Karpas-422 (cell line): ENCODE measurements at regions not wholly inside any gene's neighbourhood (a gene's known extent, or its start where the extent isn't known, plus 50 kb on each side); places are given as distances from the start of the nearest gene placed in this dataset.
"Not testable (repeated sequence)": the region's sequence is repeated elsewhere in the genome, so short reads cannot be mapped to it uniquely, and the experiment has no call there.

Experiments
- DNase-seq: peaks from one replicate; pipeline ENCODE4 v3.0.0-alpha.2; 2015
- H2AFZ ChIP-seq: fragments of 200-600 bp; sonication (generic); 2 replicates; pipeline ENCODE4 v1.6.1; 2014; ENCODE audit warnings: antibody characterized with exemption, low read length, mixed read lengths
- H3K27ac ChIP-seq: fragments of 200-600 bp; sonication (generic); 2 replicates; pipeline ENCODE4 v1.5.1; 2014; ENCODE audit warnings: mild to moderate bottlenecking, low read length, moderate library complexity
- H3K27me3 ChIP-seq: fragments of 200-600 bp; sonication (generic); 2 replicates; pipeline ENCODE4 v1.6.1; 2014; ENCODE audit warnings: low read length, mixed read lengths
- H3K36me3 ChIP-seq: fragments of 200-600 bp; sonication (generic); 2 replicates; pipeline ENCODE4 v1.6.1; 2014; ENCODE audit warnings: low read length, mixed read lengths; ENCODE audit not compliant: insufficient read depth
- H3K4me1 ChIP-seq: fragments of 200-600 bp; sonication (generic); 2 replicates; pipeline ENCODE4 v1.6.1; 2014; ENCODE audit warnings: mild to moderate bottlenecking, low read length, mixed read lengths
- H3K4me2 ChIP-seq: fragments of 200-600 bp; sonication (generic); 2 replicates; pipeline ENCODE4 v1.6.1; 2014; ENCODE audit warnings: low read length, low read depth, mild to moderate bottlenecking; ENCODE audit not compliant: poor library complexity, severe bottlenecking
- H3K4me3 ChIP-seq: fragments of 200-600 bp; sonication (generic); 2 replicates; pipeline ENCODE4 v1.5.1; 2014; ENCODE audit warnings: mild to moderate bottlenecking, antibody characterized with exemption, low read length, mixed read lengths
- H3K79me2 ChIP-seq: fragments of 200-600 bp; sonication (generic); 2 replicates; pipeline ENCODE4 v1.6.1; 2014; ENCODE audit warnings: mild to moderate bottlenecking, low read length, mixed read lengths
- H3K9ac ChIP-seq: fragments of 200-600 bp; sonication (generic); 2 replicates; pipeline ENCODE4 v1.6.0; 2014; ENCODE audit warnings: low read length
- H3K9me2 ChIP-seq: fragments of 200-600 bp; sonication (generic), shearing (Covaris generic); replicated peaks from 2 replicates; pipeline ENCODE4 v1.6.0; 2014; ENCODE audit warnings: mild to moderate bottlenecking, low read length, moderate library complexity; ENCODE audit not compliant: insufficient read depth
- H3K9me3 ChIP-seq: fragments of 300-700, 200-600 bp; sonication (generic); 2 replicates; pipeline ENCODE4 v1.6.1; 2014; ENCODE audit warnings: low read length, mixed read lengths
- H4K20me1 ChIP-seq: fragments of 200-600 bp; sonication (generic); 2 replicates; pipeline ENCODE4 v1.6.1; 2014; ENCODE audit warnings: mild to moderate bottlenecking, antibody characterized with exemption, low read length, low read depth; ENCODE audit not compliant: insufficient read depth

GRCh38 chr7:67371429-67372305 lies 375.0 kb downstream of the TYW1 start:
- DNase-seq = peak; percentile 91
- H4K20me1 ChIP-seq = no peaks in the 10 kb centered on the region
- no peaks in the 10 kb centered on the region for H3K4me1 ChIP-seq
- H3K9ac ChIP-seq = no peak overlapping the region
- H2AFZ ChIP-seq = no peak overlapping the region
- H3K4me3 ChIP-seq = no peak overlapping the region
- no peak overlapping the region for H3K27ac ChIP-seq
- no peaks in the 10 kb centered on the region for H3K9me2 ChIP-seq
- H3K9me3 ChIP-seq = no peaks in the 10 kb centered on the region
- no peaks in the 10 kb centered on the region for H3K27me3 ChIP-seq
- H3K4me2 ChIP-seq = no peak overlapping the region
- no peaks in the 10 kb centered on the region for H3K79me2 ChIP-seq
- H3K36me3 ChIP-seq = no peaks in the 10 kb centered on the region

DNA sequence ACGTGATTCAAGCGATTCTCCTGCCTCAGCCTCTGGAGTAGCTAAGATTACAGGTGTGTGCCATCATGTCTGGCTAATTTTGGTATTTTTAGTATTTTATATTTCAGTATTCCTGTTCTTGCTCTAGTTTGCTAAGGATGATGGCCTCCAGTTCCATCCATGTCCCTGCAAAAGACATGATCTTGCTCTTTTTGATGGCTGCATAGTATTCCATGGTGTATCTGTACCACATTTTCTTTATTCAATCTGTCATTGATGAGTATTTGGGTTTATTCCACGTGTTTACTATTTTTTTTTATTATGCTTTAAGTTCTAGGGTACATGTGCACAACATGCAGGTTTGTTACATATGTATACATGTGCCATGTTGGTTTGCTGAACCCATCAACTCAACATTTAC lies 376.8 kb downstream of the TYW1 start:
- not testable (repeated sequence) for H3K4me3 ChIP-seq, DNase-seq, H3K9me2 ChIP-seq, H3K9ac ChIP-seq, H3K4me2 ChIP-seq, H3K4me1 ChIP-seq, H3K79me2 ChIP-seq, H3K27me3 ChIP-seq, H3K27ac ChIP-seq, H4K20me1 ChIP-seq, H3K36me3 ChIP-seq, H3K9me3 ChIP-seq, H2AFZ ChIP-seq

- Histone ChIP-seq H4K20me1 (no peaks in the 10 kb centered on the region), H3K9ac (no peak overlapping the region), H3K36me3 (no peaks in the 10 kb centered on the region), H3K27ac (no peak overlapping the region), H3K4me3 (no peak overlapping the region), H3K9me2 (no peaks in the 10 kb centered on the region), H3K79me2 (no peaks in the 10 kb centered on the region), H3K9me3 (no peaks in the 10 kb centered on the region), H2AFZ (no peak overlapping the region), H3K27me3 (no peaks in the 10 kb centered on the region), H3K4me2 (no peak overlapping the region), H3K4me1 (no peaks in the 10 kb centered on the region)
- no peak for DNase-seq
These were observed 378.8 kb downstream of the TYW1 start for GRCh38 chr7:67375427-67375826.

- Histone ChIP-seq H3K4me3 (no peak overlapping the region), H3K36me3 (no peaks in the 10 kb centered on the region), H4K20me1 (no peaks in the 10 kb centered on the region), H2AFZ (no peak overlapping the region), H3K9me2 (no peaks in the 10 kb centered on the region), H3K4me2 (no peak overlapping the region), H3K9ac (no peak overlapping the region), H3K79me2 (no peaks in the 10 kb centered on the region), H3K27me3 (no peaks in the 10 kb centered on the region), H3K27ac (no peak overlapping the region), H3K4me1 (no peaks in the 10 kb centered on the region), H3K9me3 (no peaks in the 10 kb centered on the region)
- peak; percentile 92 for DNase-seq
These were observed 381.6 kb downstream of the TYW1 start for GRCh38 chr7:67377939-67378862.

DNA sequence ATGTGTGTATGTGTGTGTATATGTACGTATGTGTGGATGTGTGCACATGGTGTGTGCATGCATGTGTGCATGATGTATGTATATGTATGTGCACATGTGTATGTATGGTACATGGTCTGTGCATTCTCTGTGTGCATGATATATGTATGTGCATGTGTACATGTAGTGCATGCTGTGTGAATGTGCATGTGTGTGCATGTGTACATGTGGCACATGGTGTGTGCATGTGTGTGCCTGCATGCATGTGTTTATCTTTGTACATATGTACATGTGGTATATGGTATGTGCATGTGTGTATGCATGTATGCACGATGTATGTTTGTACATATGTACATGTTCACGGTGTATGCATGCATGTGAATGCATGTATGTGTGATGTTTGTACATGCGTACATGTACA lies 383.7 kb downstream of the TYW1 start:
- H3K4me1 ChIP-seq = no peaks in the 10 kb centered on the region
- no peaks in the 10 kb centered on the region for H4K20me1 ChIP-seq
- H2AFZ ChIP-seq = no peak overlapping the region
- H3K4me3 ChIP-seq = no peak overlapping the region
- no peak overlapping the region for H3K27ac ChIP-seq
- no peaks in the 10 kb centered on the region for H3K36me3 ChIP-seq
- H3K9ac ChIP-seq = no peak overlapping the region
- H3K79me2 ChIP-seq = no peaks in the 10 kb centered on the region
- H3K9me3 ChIP-seq = no peaks in the 10 kb centered on the region
- DNase-seq = no peak
- H3K9me2 ChIP-seq = no peaks in the 10 kb centered on the region
- no peaks in the 10 kb centered on the region for H3K27me3 ChIP-seq
- no peak overlapping the region for H3K4me2 ChIP-seq

GRCh38 chr7:67380858-67381257 lies 384.2 kb downstream of the TYW1 start:
- no peaks in the 10 kb centered on the region for H3K4me1 ChIP-seq
- H3K4me2 ChIP-seq = no peak overlapping the region
- no peaks in the 10 kb centered on the region for H3K36me3 ChIP-seq
- no peaks in the 10 kb centered on the region for H4K20me1 ChIP-seq
- H2AFZ ChIP-seq = no peak overlapping the region
- no peak overlapping the region for H3K4me3 ChIP-seq
- DNase-seq = no peak
- no peak overlapping the region for H3K27ac ChIP-seq
- no peaks in the 10 kb centered on the region for H3K27me3 ChIP-seq
- H3K9ac ChIP-seq = no peak overlapping the region
- no peaks in the 10 kb centered on the region for H3K9me2 ChIP-seq
- no peaks in the 10 kb centered on the region for H3K9me3 ChIP-seq
- no peaks in the 10 kb centered on the region for H3K79me2 ChIP-seq

GRCh38 chr7:67387851-67388250 lies 391.2 kb downstream of the TYW1 start:
- no peaks in the 10 kb centered on the region for H3K9me3 ChIP-seq
- no peaks in the 10 kb centered on the region for H4K20me1 ChIP-seq
- no peaks in the 10 kb centered on the region for H3K79me2 ChIP-seq
- H3K9ac ChIP-seq = no peak overlapping the region
- no peaks in the 10 kb centered on the region for H3K9me2 ChIP-seq
- H3K4me1 ChIP-seq = no peaks in the 10 kb centered on the region; the same call in 1 of the 2 replicates
- H3K4me3 ChIP-seq = no peak overlapping the region
- no peak overlapping the region for H3K27ac ChIP-seq
- no peak overlapping the region for H2AFZ ChIP-seq
- H3K27me3 ChIP-seq = no peaks in the 10 kb centered on the region
- DNase-seq = no peak
- no peak overlapping the region for H3K4me2 ChIP-seq
- H3K36me3 ChIP-seq = no peaks in the 10 kb centered on the region

- Histone ChIP-seq H3K79me2 (no peaks in the 10 kb centered on the region), H3K4me3 (no peak overlapping the region), H3K27me3 (no peaks in the 10 kb centered on the region), H3K27ac (no peak overlapping the region), H2AFZ (no peak overlapping the region), H3K9ac (no peak overlapping the region), H3K36me3 (no peaks in the 10 kb centered on the region), H3K4me1 (no peaks in the 10 kb centered on the region; the same call in 1 of the 2 replicates), H3K9me3 (no peaks in the 10 kb centered on the region), H3K4me2 (no peak overlapping the region), H4K20me1 (no peaks in the 10 kb centered on the region), H3K9me2 (no peaks in the 10 kb centered on the region)
- no peak for DNase-seq
These were observed 394.5 kb downstream of the TYW1 start for GRCh38 chr7:67391168-67391567.
